GM10248 (cell line): ENCODE measurements at regions not wholly inside any gene's neighbourhood (a gene's known extent, or its start where the extent isn't known, plus 50 kb on each side); places are given as distances from the start of the nearest gene placed in this dataset.

Source experiments
- CTCF ChIA-PET: fragments of 300-600 bp; sonication (Branson Sonifier 250); formaldehyde crosslinking; extraction: SDS; loops from one replicate; lab custom pipeline; 2021; ENCODE audit warnings: antibody characterized with exemption; lab: Yijun Ruan, JAX
- POLR2A ChIA-PET: fragments of 350-650 bp; sonication (Branson Sonifier 250); formaldehyde crosslinking; extraction: SDS; loops from one replicate; lab custom pipeline; 2020; ENCODE audit warnings: antibody characterized with exemption; lab: Yijun Ruan, JAX
- DNase-seq: peaks from one replicate; pipeline ENCODE4 v3.0.0; 2012; ENCODE audit errors: extremely low spot score
- TF ChIP-seq, protein P1 (sequence below): IDR thresholded peaks from 2 replicates; pipeline ENCODE4 v1.5.1; 2012; ENCODE audit warnings: mild to moderate bottlenecking, low read depth; ENCODE audit errors: extremely low read depth, missing control alignments, control extremely low read depth

DNA sequence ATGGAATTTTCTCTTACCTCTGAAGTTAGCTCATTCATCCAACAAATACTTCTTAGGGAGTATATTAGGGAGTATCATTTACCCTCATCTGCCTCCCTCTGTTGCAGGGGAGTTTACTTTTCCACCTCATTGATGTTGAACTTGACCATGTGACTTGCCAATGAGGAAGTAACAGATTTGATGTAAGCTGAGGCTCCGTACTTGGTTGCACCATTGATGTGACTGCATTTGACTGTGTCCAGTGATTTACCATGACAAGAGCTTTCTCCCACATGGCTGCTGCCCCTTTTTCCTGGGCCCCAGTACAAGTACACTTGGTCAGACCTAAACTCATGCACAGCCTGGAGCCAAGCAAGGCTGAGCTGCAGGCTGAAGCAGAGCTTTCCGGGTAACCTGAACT, 81.6 kb upstream of the HS3ST2 start:
- ChIA-PET CTCF (no interaction called here), POLR2A (no interaction called here)
- TF ChIP-seq, protein P1, sequence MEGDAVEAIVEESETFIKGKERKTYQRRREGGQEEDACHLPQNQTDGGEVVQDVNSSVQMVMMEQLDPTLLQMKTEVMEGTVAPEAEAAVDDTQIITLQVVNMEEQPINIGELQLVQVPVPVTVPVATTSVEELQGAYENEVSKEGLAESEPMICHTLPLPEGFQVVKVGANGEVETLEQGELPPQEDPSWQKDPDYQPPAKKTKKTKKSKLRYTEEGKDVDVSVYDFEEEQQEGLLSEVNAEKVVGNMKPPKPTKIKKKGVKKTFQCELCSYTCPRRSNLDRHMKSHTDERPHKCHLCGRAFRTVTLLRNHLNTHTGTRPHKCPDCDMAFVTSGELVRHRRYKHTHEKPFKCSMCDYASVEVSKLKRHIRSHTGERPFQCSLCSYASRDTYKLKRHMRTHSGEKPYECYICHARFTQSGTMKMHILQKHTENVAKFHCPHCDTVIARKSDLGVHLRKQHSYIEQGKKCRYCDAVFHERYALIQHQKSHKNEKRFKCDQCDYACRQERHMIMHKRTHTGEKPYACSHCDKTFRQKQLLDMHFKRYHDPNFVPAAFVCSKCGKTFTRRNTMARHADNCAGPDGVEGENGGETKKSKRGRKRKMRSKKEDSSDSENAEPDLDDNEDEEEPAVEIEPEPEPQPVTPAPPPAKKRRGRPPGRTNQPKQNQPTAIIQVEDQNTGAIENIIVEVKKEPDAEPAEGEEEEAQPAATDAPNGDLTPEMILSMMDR = no peak
- DNase-seq = no peak

DNA sequence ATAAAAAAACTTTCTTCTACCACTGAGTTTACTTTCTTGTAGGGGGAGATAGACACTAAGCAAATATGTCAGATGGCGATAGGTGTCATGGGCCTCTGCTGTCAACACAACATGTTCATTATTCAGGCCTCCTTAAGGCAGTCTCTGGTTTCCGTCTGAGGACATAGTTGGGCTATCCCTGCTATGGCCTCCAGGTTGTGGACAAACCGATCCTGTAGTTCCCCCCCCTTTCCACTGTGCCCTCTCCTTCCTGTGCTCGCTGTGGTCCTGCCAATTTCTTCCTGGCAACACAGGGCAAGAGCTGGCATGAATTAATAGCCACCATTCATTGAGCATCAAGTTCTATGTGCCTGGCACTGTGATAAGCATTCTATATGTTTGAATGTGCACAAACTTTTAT, 81.0 kb upstream of the HS3ST2 start:
- TF ChIP-seq, protein P1 = no peak
- POLR2A ChIA-PET = no interaction called here
- DNase-seq = no peak
- CTCF ChIA-PET = no interaction called here

DNA sequence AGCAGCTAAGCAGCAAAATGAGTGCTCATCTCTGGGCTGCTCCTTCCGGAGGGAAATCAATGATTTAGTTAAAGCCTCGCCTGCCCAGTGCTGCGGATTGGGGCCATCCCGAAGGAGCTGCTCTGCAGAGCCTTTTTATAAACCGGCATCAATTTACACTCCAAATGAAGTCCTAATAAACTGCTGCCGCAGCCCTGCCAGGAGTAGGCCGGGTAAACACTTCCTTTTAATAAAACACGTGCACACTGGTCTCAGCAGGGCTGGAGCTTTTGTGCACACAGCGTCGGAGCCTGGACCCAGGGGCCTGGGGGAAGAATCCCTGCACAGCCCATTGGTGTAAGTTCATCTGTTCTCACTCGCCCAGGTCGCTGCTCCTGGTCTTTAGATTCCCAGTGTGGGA, 79.6 kb upstream of the HS3ST2 start:
- TF ChIP-seq, protein P1 = no peak
- POLR2A ChIA-PET = no interaction called here
- CTCF ChIA-PET = no interaction called here
- no peak for DNase-seq

DNA sequence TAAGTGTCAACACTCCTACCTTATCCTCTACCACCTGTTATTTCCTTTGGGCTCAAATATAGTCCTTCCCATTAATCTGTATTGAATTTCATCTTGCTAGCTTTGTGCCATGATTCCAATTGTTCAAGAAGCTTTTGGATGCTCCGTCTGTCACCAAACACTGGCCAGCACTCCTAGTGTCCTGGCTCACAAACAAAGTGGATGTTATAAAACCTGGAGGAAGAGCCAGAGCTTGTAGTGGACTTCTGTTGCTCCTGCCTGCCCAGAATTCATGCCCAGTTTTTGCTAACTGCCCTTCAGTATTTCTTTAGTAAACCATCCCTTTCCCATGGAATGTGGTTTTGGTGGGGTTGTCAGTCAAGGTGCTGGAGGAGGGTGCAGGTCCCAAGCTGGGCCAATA, 77.2 kb upstream of the HS3ST2 start:
- DNase-seq = no peak
- POLR2A ChIA-PET = no interaction called here
- TF ChIP-seq, protein P1 = no peak
- CTCF ChIA-PET = interaction anchor here (1.5 kb wide), 1 partner anchor 9 kb away, joined by 5 read pairs; no protein-coding TSS in a partner anchor

DNA sequence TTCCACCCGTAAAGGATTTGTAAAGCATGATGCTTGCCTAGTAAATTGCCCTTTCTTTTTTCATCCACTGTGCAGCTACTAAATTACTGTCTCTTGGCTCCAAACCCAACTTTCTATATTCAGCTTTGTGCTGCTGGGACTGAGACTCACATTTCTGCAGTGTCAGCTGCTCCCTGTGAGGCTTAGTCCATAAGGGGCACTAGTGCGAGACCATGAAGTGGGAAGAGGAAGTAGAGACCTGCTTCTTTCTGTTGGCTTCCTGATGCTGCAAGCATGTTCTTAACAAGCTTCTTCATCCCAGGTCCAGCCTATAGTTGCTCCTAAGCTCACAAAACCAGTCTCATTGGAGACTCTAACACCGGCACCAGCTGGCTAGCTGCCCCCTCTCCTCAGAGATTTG, 74.9 kb upstream of the HS3ST2 start:
- no peak for DNase-seq
- POLR2A ChIA-PET = no interaction called here
- CTCF ChIA-PET = no interaction called here

DNA sequence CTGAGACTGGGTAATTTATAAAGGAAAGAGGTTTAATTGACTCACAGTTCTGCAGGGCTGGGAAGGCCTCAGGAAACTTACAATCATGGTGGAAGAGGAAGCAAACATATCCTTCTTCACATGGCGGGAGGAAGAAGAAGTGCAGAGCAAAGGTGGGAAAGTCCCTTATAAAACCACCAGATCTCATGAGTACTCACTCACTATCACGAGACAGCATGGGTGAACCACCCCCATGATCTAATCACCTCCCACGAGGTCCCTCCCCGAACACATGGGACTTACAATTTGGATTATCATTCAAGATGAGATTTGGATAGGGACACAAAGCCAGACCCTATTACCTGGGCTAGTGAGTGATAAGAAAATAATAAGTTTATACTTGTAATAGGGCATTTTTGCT, 70.6 kb upstream of the HS3ST2 start:
- TF ChIP-seq, protein P1 = no peak
- ChIA-PET CTCF (no interaction called here), POLR2A (no interaction called here)
- no peak for DNase-seq

More for the DNA sequence above, 74.9 kb upstream of the HS3ST2 start:
- TF ChIP-seq, protein P1 = no peak
